ENCODE measurements at regions not wholly inside any gene's neighbourhood (a gene's known extent, or its start where the extent isn't known, plus 50 kb on each side); places are given as distances from the start of the nearest gene placed in this dataset.

DNA sequence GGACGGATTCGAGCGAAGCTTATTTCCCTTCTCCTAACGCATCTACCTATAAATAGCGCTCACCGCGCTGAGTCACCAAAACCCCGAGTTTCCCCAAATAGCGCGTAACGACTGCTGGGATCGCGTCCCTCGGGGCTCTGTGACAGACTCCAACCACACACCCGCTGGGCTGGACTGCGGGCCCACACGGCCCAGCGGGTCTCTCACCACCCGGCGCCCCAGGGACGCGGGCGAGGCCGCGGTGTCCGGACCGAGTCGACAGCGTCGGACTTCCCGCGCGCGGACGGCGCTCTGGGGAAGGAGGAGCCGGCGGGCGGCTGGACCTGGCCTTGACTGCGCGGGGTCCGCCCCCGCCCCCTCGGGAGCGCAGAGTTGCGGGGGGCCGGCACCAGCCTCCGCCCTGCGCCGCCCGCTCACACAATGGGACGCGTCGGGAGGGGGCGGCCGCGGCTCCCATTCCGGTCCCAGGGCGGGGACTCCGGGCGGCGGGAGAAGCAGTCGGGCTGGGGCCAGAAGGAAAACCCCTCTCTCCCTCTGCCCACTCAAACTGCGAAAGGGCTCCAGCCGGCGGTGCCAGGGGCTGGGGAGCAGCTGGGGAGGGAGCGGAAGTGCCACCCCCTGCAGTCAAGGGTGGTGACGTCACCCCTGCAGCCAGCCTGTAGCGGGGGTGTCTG lies 108.8 kb downstream of the KCNRG start:
- no peak for TF ChIP-seq EZH2phosphoT487 (IDR thresholded peaks at IDR 0.05; ENCODE audit: insufficient read depth, low read depth)
- TF ChIP-seq EZH2 (IDR thresholded peaks at IDR 0.05; ENCODE audit: insufficient read depth, poor library complexity, severe bottlenecking) = no peak

Measured in GM23248 (cell line).